Liver (tissue), 8 donors: ENCODE measurements at regions not wholly inside any gene's neighbourhood (a gene's known extent, or its start where the extent isn't known, plus 50 kb on each side); places are given as distances from the start of the nearest gene placed in this dataset.
A peak's percentile ranks its signal among the peaks of the same experiment; 100 is the strongest.

Source experiments
- DNase-seq: peaks from one replicate; pipeline ENCODE4 v3.0.0-alpha.2; 2017; ENCODE audit warnings: low spot score
- H3K27ac ChIP-seq, 2 donors: one replicate each; pipeline ENCODE4 v1.7.0; 2013; ENCODE audit warnings: inconsistent platforms in 2 of 2, low read length in 2 of 2, control low read depth in 1 of 2, low read depth in 1 of 2, mild to moderate bottlenecking in 1 of 2
- H3K27me3 ChIP-seq, 4 donors: one replicate each; pipeline versions ENCODE4 v1.6.1 to v1.7.0; 2013; ENCODE audit warnings: low read length in 3 of 4, inconsistent platforms in 1 of 4, mild to moderate bottlenecking in 1 of 4, moderate library complexity in 1 of 4; ENCODE audit not compliant: control insufficient read depth in 4 of 4, insufficient read depth in 4 of 4
- H3K36me3 ChIP-seq, 4 donors: one replicate each; pipeline versions ENCODE4 v1.6.1 to v1.7.0; 2013; ENCODE audit warnings: low read length in 3 of 4, mild to moderate bottlenecking in 3 of 4, low read depth in 1 of 4, moderate library complexity in 1 of 4; ENCODE audit not compliant: control insufficient read depth in 4 of 4, insufficient read depth in 3 of 4
- H3K4me1 ChIP-seq, 4 donors: one replicate each; pipeline versions ENCODE4 v1.6.1 to v1.7.0; 2013; ENCODE audit warnings: low read length in 3 of 4, mild to moderate bottlenecking in 3 of 4, moderate library complexity in 1 of 4; ENCODE audit not compliant: control insufficient read depth in 4 of 4, insufficient read depth in 4 of 4
- H3K4me3 ChIP-seq, 3 donors: one replicate each; pipeline versions ENCODE4 v1.6.1 to v1.7.0; 2013; ENCODE audit warnings: low read length in 3 of 3, control low read depth in 1 of 3, low read depth in 1 of 3, mild to moderate bottlenecking in 1 of 3
- H3K9ac ChIP-seq, 2 donors: one replicate each; pipeline ENCODE4 v1.7.0; 2013; ENCODE audit warnings: low read length in 2 of 2, mild to moderate bottlenecking in 2 of 2, moderate library complexity in 2 of 2, control low read depth in 1 of 2, low read depth in 1 of 2
- H3K9me3 ChIP-seq, 4 donors: one replicate each; pipeline versions ENCODE4 v1.6.1 to v1.7.0; 2013; ENCODE audit warnings: low read length in 3 of 4; ENCODE audit not compliant: control insufficient read depth in 4 of 4
- EGR1 ChIP-seq, 2 donors: IDR thresholded peaks; 2 replicates each; pipeline ENCODE4 v1.6.1; 2016 to 2018; ENCODE audit warnings: antibody characterized with exemption in 2 of 2, low read depth in 2 of 2
- FOXA1 ChIP-seq: IDR thresholded peaks from 2 replicates; pipeline ENCODE4 v1.6.1; 2016; ENCODE audit warnings: antibody characterized with exemption
- FOXA2 ChIP-seq: IDR thresholded peaks from 2 replicates; pipeline ENCODE4 v1.6.1; 2016; ENCODE audit warnings: antibody characterized with exemption
- GABPA ChIP-seq, 2 donors: IDR thresholded peaks in 1 of 2; conservative IDR thresholded peaks in 1 of 2; 2 replicates each; pipeline ENCODE4 v1.6.1; 2016; ENCODE audit warnings: antibody characterized with exemption in 2 of 2, mild to moderate bottlenecking in 1 of 2, moderate library complexity in 1 of 2
- HNF4A ChIP-seq, 2 donors: conservative IDR thresholded peaks; 2 replicates each; pipeline ENCODE4 v1.6.1; 2016; ENCODE audit warnings: antibody characterized with exemption in 2 of 2, mild to moderate bottlenecking in 2 of 2
- HNF4G ChIP-seq: IDR thresholded peaks from 2 replicates; pipeline ENCODE4 v1.6.1; 2016; ENCODE audit warnings: antibody characterized with exemption
- NR2F2 ChIP-seq: IDR thresholded peaks from 2 replicates; pipeline ENCODE4 v1.6.1; 2016; ENCODE audit warnings: antibody characterized with exemption
- RAD21 ChIP-seq, 2 donors: IDR thresholded peaks; 2 replicates each; pipeline ENCODE4 v1.6.1; 2016; ENCODE audit warnings: antibody characterized with exemption in 2 of 2, mild to moderate bottlenecking in 2 of 2
- RXRA ChIP-seq, 2 donors: IDR thresholded peaks; 2 replicates each; pipeline ENCODE4 v1.6.1; 2017 to 2018; ENCODE audit warnings: antibody characterized with exemption in 2 of 2, mild to moderate bottlenecking in 1 of 2
- SP1 ChIP-seq: IDR thresholded peaks from 2 replicates; pipeline ENCODE4 v1.6.1; 2018; ENCODE audit warnings: antibody characterized with exemption, mild to moderate bottlenecking
- TAF1 ChIP-seq: conservative IDR thresholded peaks from 2 replicates; pipeline ENCODE4 v1.6.1; 2016; ENCODE audit warnings: antibody characterized with exemption, mild to moderate bottlenecking
- YY1 ChIP-seq: IDR thresholded peaks from 2 replicates; pipeline ENCODE4 v1.6.1; 2016; ENCODE audit warnings: antibody characterized with exemption, mild to moderate bottlenecking
- WGBS: extraction: QIAGEN DNeasy Blood & Tissue Kit; methylation state at CpG from one replicate; pipeline ENCODE4 v1.1.7; 2013; 5-methylcytosine and 5-hydroxymethylcytosine counted together
- TF ChIP-seq, protein P1 (sequence below): IDR thresholded peaks from 2 replicates; pipeline ENCODE4 v1.6.1; 2016; ENCODE audit warnings: antibody characterized with exemption
- TF ChIP-seq, protein P2 (sequence below): fragments of 150-350 bp; IDR thresholded peaks from 2 replicates; pipeline ENCODE4 v1.5.1; 2017; ENCODE audit warnings: improper control_type of control experiment, low read depth, low read length; ENCODE audit not compliant: missing input control
- TF ChIP-seq, protein P3 (sequence below): IDR thresholded peaks from 2 replicates; pipeline ENCODE4 v1.6.1; 2016; ENCODE audit warnings: antibody characterized with exemption, mild to moderate bottlenecking
- TF ChIP-seq, protein P4 (sequence below): IDR thresholded peaks from 2 replicates; pipeline ENCODE4 v1.6.1; 2016; ENCODE audit warnings: antibody characterized with exemption
- donor health status: healthy.
- donor health status: healthy.
- donor health status: healthy.
- donor health status: healthy.
- donor health status: healthy.

DNA sequence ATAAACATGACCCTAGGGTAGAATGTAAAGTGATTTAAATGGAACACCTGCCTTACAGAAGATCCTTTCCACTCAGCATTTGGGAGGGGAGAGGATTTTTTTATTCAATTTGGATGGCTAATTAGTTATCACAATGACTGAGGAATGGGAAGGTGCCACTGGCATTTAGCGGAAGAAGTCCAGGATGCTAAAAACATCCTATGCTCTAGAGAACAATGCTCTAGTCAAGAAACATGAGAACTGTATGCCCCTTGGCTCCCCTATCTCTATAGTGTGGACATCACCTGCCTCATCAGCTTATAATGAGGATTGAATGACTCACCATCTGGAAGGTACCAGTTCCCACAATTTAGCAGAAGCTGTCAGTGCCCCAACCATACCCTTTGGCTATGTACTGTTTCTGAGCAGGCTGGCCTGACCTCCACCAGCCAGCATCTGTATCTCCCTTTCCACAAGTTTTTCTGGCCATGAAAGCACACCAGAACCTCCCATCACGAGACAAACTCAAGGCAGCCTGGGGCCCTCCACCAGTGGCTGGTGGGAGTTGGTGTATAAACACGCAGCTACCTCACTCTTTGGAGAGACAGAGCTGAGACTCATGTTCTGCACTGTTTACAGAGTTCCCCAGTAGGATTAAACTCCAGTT, 109.7 kb upstream of the VASH1 start:
- Histone ChIP-seq H3K36me3 (no peaks in the 10 kb centered on the region), H3K27me3 (no peaks in the 10 kb centered on the region), H3K27ac (no peak overlapping the region), H3K9ac (no peak overlapping the region), H3K4me1 (peaks cover 0 to 8% (median 4%) of the 10 kb centered on the region in 4 donors), H3K4me3 (no peak overlapping the region), H3K9me3 (no peaks in the 10 kb centered on the region)
- no peak for TF ChIP-seq RXRA (IDR thresholded peaks at IDR 0.05)
- TF ChIP-seq, protein P1, sequence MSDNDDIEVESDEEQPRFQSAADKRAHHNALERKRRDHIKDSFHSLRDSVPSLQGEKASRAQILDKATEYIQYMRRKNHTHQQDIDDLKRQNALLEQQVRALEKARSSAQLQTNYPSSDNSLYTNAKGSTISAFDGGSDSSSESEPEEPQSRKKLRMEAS: no peak
- TF ChIP-seq, protein P2, sequence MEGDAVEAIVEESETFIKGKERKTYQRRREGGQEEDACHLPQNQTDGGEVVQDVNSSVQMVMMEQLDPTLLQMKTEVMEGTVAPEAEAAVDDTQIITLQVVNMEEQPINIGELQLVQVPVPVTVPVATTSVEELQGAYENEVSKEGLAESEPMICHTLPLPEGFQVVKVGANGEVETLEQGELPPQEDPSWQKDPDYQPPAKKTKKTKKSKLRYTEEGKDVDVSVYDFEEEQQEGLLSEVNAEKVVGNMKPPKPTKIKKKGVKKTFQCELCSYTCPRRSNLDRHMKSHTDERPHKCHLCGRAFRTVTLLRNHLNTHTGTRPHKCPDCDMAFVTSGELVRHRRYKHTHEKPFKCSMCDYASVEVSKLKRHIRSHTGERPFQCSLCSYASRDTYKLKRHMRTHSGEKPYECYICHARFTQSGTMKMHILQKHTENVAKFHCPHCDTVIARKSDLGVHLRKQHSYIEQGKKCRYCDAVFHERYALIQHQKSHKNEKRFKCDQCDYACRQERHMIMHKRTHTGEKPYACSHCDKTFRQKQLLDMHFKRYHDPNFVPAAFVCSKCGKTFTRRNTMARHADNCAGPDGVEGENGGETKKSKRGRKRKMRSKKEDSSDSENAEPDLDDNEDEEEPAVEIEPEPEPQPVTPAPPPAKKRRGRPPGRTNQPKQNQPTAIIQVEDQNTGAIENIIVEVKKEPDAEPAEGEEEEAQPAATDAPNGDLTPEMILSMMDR: no peak
- TF ChIP-seq, protein P3, sequence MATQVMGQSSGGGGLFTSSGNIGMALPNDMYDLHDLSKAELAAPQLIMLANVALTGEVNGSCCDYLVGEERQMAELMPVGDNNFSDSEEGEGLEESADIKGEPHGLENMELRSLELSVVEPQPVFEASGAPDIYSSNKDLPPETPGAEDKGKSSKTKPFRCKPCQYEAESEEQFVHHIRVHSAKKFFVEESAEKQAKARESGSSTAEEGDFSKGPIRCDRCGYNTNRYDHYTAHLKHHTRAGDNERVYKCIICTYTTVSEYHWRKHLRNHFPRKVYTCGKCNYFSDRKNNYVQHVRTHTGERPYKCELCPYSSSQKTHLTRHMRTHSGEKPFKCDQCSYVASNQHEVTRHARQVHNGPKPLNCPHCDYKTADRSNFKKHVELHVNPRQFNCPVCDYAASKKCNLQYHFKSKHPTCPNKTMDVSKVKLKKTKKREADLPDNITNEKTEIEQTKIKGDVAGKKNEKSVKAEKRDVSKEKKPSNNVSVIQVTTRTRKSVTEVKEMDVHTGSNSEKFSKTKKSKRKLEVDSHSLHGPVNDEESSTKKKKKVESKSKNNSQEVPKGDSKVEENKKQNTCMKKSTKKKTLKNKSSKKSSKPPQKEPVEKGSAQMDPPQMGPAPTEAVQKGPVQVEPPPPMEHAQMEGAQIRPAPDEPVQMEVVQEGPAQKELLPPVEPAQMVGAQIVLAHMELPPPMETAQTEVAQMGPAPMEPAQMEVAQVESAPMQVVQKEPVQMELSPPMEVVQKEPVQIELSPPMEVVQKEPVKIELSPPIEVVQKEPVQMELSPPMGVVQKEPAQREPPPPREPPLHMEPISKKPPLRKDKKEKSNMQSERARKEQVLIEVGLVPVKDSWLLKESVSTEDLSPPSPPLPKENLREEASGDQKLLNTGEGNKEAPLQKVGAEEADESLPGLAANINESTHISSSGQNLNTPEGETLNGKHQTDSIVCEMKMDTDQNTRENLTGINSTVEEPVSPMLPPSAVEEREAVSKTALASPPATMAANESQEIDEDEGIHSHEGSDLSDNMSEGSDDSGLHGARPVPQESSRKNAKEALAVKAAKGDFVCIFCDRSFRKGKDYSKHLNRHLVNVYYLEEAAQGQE: no peak
- TF ChIP-seq, protein P4, sequence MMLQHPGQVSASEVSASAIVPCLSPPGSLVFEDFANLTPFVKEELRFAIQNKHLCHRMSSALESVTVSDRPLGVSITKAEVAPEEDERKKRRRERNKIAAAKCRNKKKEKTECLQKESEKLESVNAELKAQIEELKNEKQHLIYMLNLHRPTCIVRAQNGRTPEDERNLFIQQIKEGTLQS: no peak
- no peak for DNase-seq
- WGBS: 87% methylated on average over 3 of the region's 3 CpGs

DNA sequence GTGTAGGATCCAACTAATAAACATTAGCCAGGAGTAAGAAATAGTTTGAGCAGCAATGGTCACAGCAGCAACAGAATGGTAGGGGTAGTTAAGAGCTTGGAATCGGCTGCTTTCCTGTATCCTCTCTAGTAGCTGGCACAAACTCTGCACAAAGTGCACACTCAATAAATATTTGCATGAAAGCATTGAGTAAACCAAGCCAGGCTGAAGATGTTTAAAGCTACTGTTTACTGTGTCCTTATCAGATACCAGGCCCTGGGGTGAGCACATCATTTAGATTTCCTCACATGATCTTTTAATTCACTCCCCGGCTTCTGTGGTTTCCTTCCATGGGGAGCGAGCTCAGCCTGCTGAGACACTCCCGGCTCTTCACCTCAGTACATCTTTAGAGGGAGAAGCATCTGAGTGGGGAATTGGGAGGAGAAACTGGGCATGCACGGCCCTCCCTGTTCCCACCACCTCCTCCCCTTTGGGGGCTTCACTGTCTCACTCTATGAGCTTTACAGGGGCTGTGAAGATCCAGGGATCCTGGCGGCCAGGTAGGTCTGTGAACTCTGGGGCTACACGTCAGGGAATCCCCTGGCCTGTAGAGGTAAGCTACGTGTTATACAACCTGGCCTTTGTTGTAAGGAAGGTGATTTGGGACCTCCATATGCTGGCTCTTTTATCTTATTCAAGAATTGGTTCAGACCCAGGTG, 107.2 kb upstream of the VASH1 start:
- Histone ChIP-seq H3K9ac (no peak overlapping the region), H3K27ac (no peak overlapping the region), H3K9me3 (peaks cover 0 to 14% (median 2%) of the 10 kb centered on the region in 4 donors), H3K4me3 (no peak overlapping the region), H3K27me3 (no peaks in the 10 kb centered on the region), H3K36me3 (no peaks in the 10 kb centered on the region), H3K4me1 (peaks cover 0 to 8% (median 4%) of the 10 kb centered on the region in 4 donors)
- no peak for TF ChIP-seq GABPA (IDR thresholded peaks at IDR 0.05 in 1 of 2, conservative IDR thresholded peaks at IDR 0.05 in 1 of 2)
- TF ChIP-seq FOXA1: no peak
- TF ChIP-seq SP1: peak; percentile 29
- no peak for TF ChIP-seq NR2F2
- TF ChIP-seq EGR1 (IDR thresholded peaks at IDR 0.05; ENCODE audit: low read depth in 2 of 2): no peak
- TF ChIP-seq, protein P4: no peak
- TF ChIP-seq YY1: no peak
- peak; percentile 47 to 51 for TF ChIP-seq HNF4A (conservative IDR thresholded peaks at IDR 0.05)
- no peak for TF ChIP-seq RAD21 (IDR thresholded peaks at IDR 0.05)
- TF ChIP-seq, protein P1: no peak
- TF ChIP-seq, protein P2: no peak
- TF ChIP-seq RXRA (IDR thresholded peaks at IDR 0.05): peak; percentile 27 to 59
- no peak for TF ChIP-seq TAF1
- TF ChIP-seq FOXA2: peak; percentile 63
- TF ChIP-seq, protein P3: no peak
- TF ChIP-seq HNF4G: no peak
- no peak for DNase-seq
- 41% methylated on average over 8 of the region's 8 CpGs for WGBS
